ENCODE measurements at regions not wholly inside any gene's neighbourhood (a gene's known extent, or its start where the extent isn't known, plus 50 kb on each side); places are given as distances from the start of the nearest gene placed in this dataset.

DNA sequence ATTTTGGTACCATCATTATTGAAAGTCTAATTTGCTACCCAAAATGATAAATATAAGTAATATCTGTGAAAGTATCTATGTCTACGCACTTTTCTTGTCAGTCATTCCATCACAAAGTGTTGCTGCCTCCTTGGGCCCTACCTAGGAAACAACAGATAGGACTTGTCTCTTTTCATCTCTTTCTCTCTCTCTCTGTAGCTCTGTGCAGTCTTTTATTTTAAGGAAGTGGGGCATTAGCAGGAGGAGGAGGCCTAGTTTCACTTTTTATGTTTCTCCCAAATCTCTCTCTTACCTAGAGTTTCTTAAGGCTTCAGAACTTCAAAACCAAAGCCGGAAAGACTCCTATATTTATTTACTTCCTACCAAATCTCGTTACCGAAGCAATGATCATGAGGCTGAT is 354.8 kb upstream of the LUZP2 start:
- Histone ChIP-seq H3K4me2 (ENCODE audit: low read depth, low read length) (peak overlapping the region; percentile 7; the same call in 1 of the 2 replicates), H4K20me1 (ENCODE audit: insufficient read depth, low read length) (no peaks in the 10 kb centered on the region), H3K27ac (ENCODE audit: low read length) (no peak overlapping the region), H3K36me3 (replicated peaks; ENCODE audit: insufficient read depth, low read length) (no peaks in the 10 kb centered on the region), H3K9me3 (replicated peaks; ENCODE audit: insufficient read depth, low read length) (no peaks in the 10 kb centered on the region), H3K4me1 (ENCODE audit: low read length) (no peaks in the 10 kb centered on the region), H2AFZ (ENCODE audit: low read length) (no peak overlapping the region), H3K27me3 (replicated peaks; ENCODE audit: insufficient read depth, low read length) (no peaks in the 10 kb centered on the region), H3F3A (ENCODE audit: insufficient read depth, low read length) (no peaks in the 10 kb centered on the region), H3K4me3 (ENCODE audit: low read length) (no peak overlapping the region), H3K79me2 (ENCODE audit: low read length) (no peaks in the 10 kb centered on the region), H3K9ac (ENCODE audit: low read length) (no peak overlapping the region), H3K9me2 (replicated peaks; ENCODE audit: insufficient read depth, low read length) (no peaks in the 10 kb centered on the region)
- no peak for DNase-seq
- TF ChIP-seq EZH2 (optimal IDR thresholded peaks at IDR 0.05; ENCODE audit: low read depth, low read length): no peak
- TF ChIP-seq, protein P1, sequence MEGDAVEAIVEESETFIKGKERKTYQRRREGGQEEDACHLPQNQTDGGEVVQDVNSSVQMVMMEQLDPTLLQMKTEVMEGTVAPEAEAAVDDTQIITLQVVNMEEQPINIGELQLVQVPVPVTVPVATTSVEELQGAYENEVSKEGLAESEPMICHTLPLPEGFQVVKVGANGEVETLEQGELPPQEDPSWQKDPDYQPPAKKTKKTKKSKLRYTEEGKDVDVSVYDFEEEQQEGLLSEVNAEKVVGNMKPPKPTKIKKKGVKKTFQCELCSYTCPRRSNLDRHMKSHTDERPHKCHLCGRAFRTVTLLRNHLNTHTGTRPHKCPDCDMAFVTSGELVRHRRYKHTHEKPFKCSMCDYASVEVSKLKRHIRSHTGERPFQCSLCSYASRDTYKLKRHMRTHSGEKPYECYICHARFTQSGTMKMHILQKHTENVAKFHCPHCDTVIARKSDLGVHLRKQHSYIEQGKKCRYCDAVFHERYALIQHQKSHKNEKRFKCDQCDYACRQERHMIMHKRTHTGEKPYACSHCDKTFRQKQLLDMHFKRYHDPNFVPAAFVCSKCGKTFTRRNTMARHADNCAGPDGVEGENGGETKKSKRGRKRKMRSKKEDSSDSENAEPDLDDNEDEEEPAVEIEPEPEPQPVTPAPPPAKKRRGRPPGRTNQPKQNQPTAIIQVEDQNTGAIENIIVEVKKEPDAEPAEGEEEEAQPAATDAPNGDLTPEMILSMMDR (IDR thresholded peaks at IDR 0.05; ENCODE audit: low read length): no peak
- no peak for TF ChIP-seq EZH2phosphoT487 (IDR thresholded peaks at IDR 0.05; ENCODE audit: low read length)

DNA sequence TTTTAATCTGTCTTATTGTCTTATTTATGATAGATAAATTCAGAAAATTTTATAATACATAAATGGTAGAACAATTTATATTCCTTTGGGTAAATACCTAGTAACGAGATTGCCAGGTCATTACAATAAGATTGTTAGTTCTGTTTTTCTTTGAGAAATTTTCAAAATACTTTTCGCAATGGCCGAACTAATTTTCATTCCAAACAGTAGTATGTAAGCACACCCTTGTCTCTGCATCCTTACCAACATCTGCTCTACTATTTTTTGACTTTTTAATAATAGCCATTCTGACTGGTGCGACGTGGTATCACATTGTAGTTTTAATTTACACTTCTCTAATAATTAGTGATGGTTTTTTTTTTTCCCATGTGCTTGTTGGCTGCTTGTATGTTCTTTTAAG is 351.4 kb upstream of the LUZP2 start:
- Histone ChIP-seq H3K4me3 (ENCODE audit: low read length) (no peak overlapping the region), H4K20me1 (ENCODE audit: insufficient read depth, low read length) (no peaks in the 10 kb centered on the region), H3F3A (ENCODE audit: insufficient read depth, low read length) (no peaks in the 10 kb centered on the region), H3K27me3 (replicated peaks; ENCODE audit: insufficient read depth, low read length) (no peaks in the 10 kb centered on the region), H3K27ac (ENCODE audit: low read length) (no peak overlapping the region), H3K4me2 (ENCODE audit: low read depth, low read length) (no peak overlapping the region), H3K79me2 (ENCODE audit: low read length) (no peaks in the 10 kb centered on the region), H3K36me3 (replicated peaks; ENCODE audit: insufficient read depth, low read length) (no peaks in the 10 kb centered on the region), H3K9me3 (replicated peaks; ENCODE audit: insufficient read depth, low read length) (no peaks in the 10 kb centered on the region), H3K4me1 (ENCODE audit: low read length) (no peaks in the 10 kb centered on the region), H3K9ac (ENCODE audit: low read length) (no peak overlapping the region), H2AFZ (ENCODE audit: low read length) (no peak overlapping the region), H3K9me2 (replicated peaks; ENCODE audit: insufficient read depth, low read length) (no peaks in the 10 kb centered on the region)
- TF ChIP-seq EZH2phosphoT487 (IDR thresholded peaks at IDR 0.05; ENCODE audit: low read length) (no peak), EZH2 (optimal IDR thresholded peaks at IDR 0.05; ENCODE audit: low read depth, low read length) (no peak)
- TF ChIP-seq, protein P1 (IDR thresholded peaks at IDR 0.05; ENCODE audit: low read length): no peak
- DNase-seq: no peak

DNA sequence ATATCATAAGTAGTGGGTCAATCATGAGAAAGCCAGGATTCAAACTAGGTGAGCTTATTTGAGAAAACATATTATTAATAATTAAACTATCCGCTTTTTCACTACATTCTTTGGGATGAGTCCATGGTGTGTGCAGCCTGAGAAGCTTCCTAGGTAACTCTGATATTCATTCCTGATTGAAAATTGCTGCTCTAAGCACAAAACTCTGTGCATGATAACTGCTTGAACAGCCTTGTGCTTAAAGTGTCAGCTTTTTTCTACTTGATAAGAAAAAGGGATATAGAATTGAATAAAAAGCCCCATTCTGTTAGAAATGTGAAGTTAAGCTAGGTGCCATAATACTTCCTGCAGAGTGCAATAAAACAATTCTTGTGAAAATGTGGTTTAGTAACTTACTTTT is 343.5 kb upstream of the LUZP2 start:
- no peaks in the 10 kb centered on the region for H3K36me3 ChIP-seq (replicated peaks; ENCODE audit: insufficient read depth, low read length)
- H3K4me1 ChIP-seq (ENCODE audit: low read length): no peaks in the 10 kb centered on the region

More for the DNA sequence above, 343.5 kb upstream of the LUZP2 start:
- no peak for DNase-seq
- Histone ChIP-seq H3K79me2 (ENCODE audit: low read length) (no peaks in the 10 kb centered on the region), H4K20me1 (ENCODE audit: insufficient read depth, low read length) (no peaks in the 10 kb centered on the region), H3K27ac (ENCODE audit: low read length) (no peak overlapping the region), H2AFZ (ENCODE audit: low read length) (no peak overlapping the region), H3K4me2 (ENCODE audit: low read depth, low read length) (no peak overlapping the region), H3K9me3 (replicated peaks; ENCODE audit: insufficient read depth, low read length) (no peaks in the 10 kb centered on the region), H3K9ac (ENCODE audit: low read length) (no peak overlapping the region), H3K27me3 (replicated peaks; ENCODE audit: insufficient read depth, low read length) (no peaks in the 10 kb centered on the region), H3K4me3 (ENCODE audit: low read length) (no peak overlapping the region), H3K9me2 (replicated peaks; ENCODE audit: insufficient read depth, low read length) (no peaks in the 10 kb centered on the region), H3F3A (ENCODE audit: insufficient read depth, low read length) (no peaks in the 10 kb centered on the region)
- TF ChIP-seq, protein P1 (IDR thresholded peaks at IDR 0.05; ENCODE audit: low read length): no peak
- TF ChIP-seq EZH2 (optimal IDR thresholded peaks at IDR 0.05; ENCODE audit: low read depth, low read length): no peak
- TF ChIP-seq EZH2phosphoT487 (IDR thresholded peaks at IDR 0.05; ENCODE audit: low read length): no peak

All from MM.1S (cell line).